HG02885 (cell line): ENCODE measurements at regions not wholly inside any gene's neighbourhood (a gene's known extent, or its start where the extent isn't known, plus 50 kb on each side); places are given as distances from the start of the nearest gene placed in this dataset.
"Not testable (repeated sequence)": the region's sequence is repeated elsewhere in the genome, so short reads cannot be mapped to it uniquely, and the experiment has no call there.

Source experiments
- ATAC-seq: cut with Tn5 transposase; IDR thresholded peaks from one replicate; pipeline ENCODE4 v1.9.1; 2021; ENCODE audit warnings: mild to moderate bottlenecking; ENCODE audit not compliant: unreplicated experiment, poor library complexity

GRCh38 chr1:193413376-193413775 lies 227.0 kb upstream of the B3GALT2 start:
- ATAC-seq = no peak

GRCh38 chr1:193412748-193413147 lies 226.3 kb upstream of the B3GALT2 start:
- ATAC-seq = no peak

DNA sequence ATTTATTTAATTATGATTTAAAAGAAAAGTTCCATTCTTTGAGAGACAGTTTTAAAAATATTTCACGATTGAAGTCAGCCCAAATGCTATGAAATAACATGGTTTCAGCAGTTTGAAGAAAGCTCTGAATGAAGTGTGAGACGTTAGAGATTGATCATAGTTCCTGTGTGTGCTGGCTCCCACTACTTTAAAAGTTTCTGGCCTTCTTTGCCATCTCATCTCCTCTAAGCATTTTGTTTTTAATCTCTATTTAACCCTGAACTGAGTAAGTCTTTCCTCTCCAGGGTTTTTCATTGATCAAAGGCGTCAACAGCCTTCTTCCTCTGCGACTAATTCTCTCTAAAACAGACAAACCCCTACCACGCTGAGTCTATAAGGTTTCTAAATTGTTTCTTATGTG lies 225.3 kb upstream of the B3GALT2 start:
- no peak for ATAC-seq

GRCh38 chr1:193411215-193411614 lies 224.8 kb upstream of the B3GALT2 start:
- ATAC-seq = no peak

DNA sequence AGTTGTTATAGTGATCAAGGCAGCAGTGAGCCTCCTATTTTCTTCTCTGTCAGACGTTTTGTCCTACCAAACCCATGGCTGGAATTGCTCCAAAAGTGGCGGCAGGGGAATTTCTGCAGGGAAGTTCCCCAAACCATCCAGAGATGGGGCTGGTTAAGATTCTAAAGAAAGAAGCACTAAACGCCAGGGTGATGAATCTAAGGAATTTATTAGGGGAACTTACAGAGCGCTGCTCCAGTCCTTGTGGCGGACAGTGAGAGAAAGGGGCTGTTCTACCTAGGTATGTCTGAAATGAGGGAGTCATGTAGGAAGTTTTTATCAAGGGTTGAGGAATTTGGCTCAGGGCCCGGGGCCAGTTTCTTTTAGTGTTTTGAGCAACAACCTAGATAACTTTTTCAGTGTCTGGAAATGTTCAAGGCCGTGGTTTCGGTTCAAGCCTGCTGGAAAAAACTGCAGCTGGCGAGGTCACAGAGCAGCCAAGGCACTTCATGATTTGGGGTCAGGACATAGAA lies 222.4 kb upstream of the B3GALT2 start:
- ATAC-seq = no peak

- peak; percentile 84 for ATAC-seq
Measured at GRCh38 chr1:193406901-193407300, 220.5 kb upstream of the B3GALT2 start.

DNA sequence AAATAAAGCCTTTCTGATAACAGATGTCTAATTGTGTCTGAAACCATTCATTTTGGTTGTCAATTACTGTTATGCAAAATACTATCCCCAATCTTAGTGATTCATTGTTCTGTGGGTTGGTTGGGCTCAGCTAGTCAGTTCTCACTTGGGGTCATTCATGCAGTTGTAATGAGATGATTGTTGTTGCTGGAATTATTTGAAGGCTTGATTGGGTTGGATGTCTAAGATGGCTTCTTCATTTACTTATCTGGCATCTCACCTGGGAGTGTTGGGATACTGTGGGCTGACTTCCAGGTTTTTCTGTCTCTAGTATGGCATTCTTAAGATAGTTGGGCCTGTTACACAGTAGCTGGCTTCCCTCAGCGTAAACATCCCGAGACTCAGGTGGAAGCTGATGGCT lies 217.8 kb upstream of the B3GALT2 start:
- ATAC-seq = no peak

DNA sequence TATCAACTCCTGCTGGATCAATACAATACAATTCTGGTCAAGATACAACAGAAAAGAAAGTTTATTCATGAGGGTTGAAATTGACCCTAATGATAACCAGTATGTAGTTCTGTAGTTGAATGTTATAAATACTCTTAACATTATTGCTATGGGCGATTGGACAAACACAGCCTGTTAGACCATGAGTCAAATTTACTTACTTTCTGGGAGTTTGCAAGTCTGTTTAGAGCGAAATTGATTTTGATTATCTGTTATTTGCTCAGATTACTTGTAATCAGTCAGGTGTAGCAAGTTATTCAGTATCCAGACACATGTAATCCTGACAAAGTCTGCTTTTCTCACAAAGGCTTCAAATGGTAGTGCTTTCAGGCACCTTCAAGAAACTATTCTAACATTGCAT lies 216.6 kb upstream of the B3GALT2 start:
- no peak for ATAC-seq

DNA sequence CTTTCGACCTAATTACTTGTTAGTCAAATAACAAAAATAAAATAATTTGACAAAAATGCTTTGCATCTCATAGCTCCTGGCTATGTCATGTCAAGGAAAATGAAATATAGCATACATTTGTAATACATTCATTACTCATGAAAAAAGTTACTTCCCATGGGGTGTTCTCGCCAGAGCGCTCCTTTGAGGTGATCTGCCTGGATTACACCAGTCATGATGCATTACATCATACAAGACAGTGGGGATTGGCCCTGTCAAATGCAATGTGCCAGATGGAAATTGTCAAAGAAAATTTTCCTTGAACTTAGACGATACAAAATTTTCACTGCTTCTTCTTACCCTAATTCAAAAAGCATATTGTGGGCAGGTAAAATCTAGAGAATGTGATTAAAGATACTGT lies 215.6 kb upstream of the B3GALT2 start:
- no peak for ATAC-seq

DNA sequence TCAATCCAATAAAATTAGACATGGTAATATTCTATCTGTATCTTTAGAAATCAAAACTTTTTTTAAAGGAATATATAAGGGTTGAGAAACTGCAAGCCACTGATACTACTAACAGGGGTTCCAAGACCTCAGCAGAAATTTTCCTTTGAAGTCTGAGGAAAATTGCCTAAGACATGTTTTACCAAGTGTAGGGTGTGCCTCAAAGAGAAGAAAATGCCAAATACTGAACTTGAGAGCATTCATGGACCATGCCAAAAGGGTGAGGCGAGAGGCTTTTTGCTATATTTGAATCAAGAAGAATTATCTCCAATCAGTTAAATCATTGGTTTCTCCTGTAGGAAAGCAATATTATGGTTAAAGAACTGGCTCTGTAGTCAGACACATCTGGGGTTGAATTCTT lies 207.9 kb upstream of the B3GALT2 start:
- no peak for ATAC-seq

DNA sequence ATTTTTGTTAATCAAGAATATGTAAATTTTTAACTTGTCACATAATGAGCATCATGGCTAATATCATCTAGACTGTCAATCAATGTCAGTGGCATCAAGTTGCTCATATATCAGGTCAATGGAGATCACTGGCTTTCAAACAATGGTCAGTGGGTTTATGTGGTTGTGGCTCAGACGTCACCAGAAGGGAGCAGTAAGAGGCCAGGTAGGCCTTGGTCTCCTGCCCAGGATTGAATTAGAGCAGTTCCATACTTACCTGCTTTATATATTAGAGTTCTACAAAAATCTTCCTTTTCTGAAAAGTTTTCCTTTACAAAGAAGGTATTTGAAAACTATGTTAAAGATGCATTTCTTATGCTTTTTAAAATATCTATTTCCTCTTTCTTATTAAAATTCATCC lies 206.3 kb upstream of the B3GALT2 start:
- no peak for ATAC-seq

DNA sequence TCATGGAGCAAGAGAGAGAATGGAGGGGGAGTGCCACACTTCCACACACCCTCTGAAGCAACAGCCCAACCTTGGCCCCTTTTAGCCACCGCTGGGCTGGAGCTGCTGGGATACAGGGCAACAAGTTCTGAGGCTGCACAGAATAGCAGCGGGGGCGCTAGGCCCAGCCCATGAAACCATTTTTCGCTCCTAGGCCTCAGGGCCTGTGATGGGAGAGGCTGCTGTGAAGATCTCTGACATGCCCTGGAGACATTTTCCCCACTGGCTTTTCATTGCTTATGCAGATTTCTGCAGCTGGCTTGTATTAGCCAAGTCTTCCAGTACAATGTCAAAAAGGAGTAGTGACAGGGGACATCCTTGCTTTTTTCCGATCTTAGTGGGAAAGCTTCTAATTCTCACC lies 202.3 kb upstream of the B3GALT2 start:
- ATAC-seq = no peak

- ATAC-seq = no peak
Measured at GRCh38 chr1:193388165-193388564, 201.8 kb upstream of the B3GALT2 start.

GRCh38 chr1:193387406-193387805 lies 201.0 kb upstream of the B3GALT2 start:
- no peak for ATAC-seq

DNA sequence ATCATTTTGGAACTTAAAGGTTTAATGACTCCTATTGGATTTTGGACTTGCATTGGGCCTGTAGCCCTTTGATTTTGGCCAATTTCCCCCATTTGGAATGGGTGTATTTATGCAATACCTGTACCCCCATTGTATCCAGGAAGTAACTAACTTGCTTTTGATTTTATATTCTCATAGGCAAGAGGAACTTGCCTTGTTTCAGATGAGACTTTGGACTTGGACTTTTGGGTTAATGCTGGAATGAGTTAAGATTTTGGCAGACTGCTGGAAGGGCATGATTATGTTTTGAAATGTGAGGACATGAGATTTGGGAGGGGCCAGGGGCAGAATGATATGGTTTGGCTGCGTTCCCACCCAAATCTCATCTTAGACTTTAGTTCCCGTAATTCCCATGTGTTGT lies 192.0 kb upstream of the B3GALT2 start:
- ATAC-seq = not testable (repeated sequence)

GRCh38 chr1:193377472-193377871 lies 191.1 kb upstream of the B3GALT2 start:
- no peak for ATAC-seq

DNA sequence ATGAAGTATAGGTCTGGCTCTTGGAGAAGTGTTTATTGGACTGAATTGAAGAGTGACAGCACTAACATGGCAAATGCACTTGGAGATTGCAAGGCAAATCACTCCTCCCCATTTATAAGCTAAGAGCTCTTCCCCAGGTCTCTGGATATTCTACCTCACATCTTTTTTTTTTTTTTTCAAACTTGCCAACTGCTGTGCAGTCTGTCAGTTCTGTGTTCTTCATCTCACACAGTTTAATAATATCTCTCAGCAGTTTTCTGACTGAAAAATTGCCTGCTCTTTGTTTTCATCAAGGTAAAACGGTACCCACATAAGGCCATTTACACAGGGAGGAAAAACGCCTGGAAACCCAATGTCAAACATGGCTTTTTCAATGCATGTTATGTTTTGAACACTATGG lies 186.1 kb upstream of the B3GALT2 start:
- no peak for ATAC-seq

- peak; percentile 85 for ATAC-seq
Measured at GRCh38 chr1:193368302-193368701, 181.9 kb upstream of the B3GALT2 start.

DNA sequence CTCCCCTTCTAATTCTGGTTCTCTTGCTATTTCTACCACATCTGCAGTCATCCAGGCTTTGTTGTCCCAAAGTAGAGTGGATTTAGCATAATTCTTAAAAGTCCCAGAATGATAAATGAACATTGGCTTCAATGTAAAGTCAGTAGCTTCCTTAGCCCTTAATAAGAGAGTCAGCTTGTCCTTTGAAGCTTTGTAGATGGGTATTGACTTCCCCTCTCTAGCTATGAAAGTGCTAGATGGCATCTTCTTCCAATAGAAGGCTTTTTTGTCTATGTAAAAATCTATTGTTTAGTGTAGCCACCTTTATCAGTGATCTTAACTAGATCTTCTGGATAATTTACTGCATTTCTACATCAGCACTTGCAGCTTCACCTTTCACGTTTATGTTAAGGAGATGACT lies 181.4 kb upstream of the B3GALT2 start:
- ATAC-seq = peak; percentile 30

- no peak for ATAC-seq
Measured at GRCh38 chr1:193366764-193367507, 180.5 kb upstream of the B3GALT2 start.

- ATAC-seq = no peak
Measured at GRCh38 chr1:193365966-193366365, 179.6 kb upstream of the B3GALT2 start.

- no peak for ATAC-seq
Measured at GRCh38 chr1:193359631-193360030, 173.2 kb upstream of the B3GALT2 start.
